CD4-positive, alpha-beta T cell treated with Interleukin-15 for 4 hours (primary cell): ENCODE measurements at regions not wholly inside any gene's neighbourhood (a gene's known extent, or its start where the extent isn't known, plus 50 kb on each side); places are given as distances from the start of the nearest gene placed in this dataset.
"Not testable (repeated sequence)": the region's sequence is repeated elsewhere in the genome, so short reads cannot be mapped to it uniquely, and the experiment has no call there.

Experiments used
- DNase-seq: peaks from one replicate; pipeline ENCODE4 v3.0.0-alpha.2; 2020; ENCODE audit warnings: low spot score

- DNase-seq: no peak
Measured at GRCh38 chr4:116665716-116666115, 419.7 kb downstream of the TRAM1L1 start.

GRCh38 chr4:116664198-116664597, 421.2 kb downstream of the TRAM1L1 start:
- no peak for DNase-seq

GRCh38 chr4:116639070-116639577, 446.3 kb downstream of the TRAM1L1 start:
- no peak for DNase-seq

GRCh38 chr4:116638592-116638991, 446.8 kb downstream of the TRAM1L1 start:
- DNase-seq: no peak

GRCh38 chr4:116636917-116637316, 448.5 kb downstream of the TRAM1L1 start:
- no peak for DNase-seq

GRCh38 chr4:116632269-116632668, 453.1 kb downstream of the TRAM1L1 start:
- no peak for DNase-seq

- DNase-seq: no peak
Measured at GRCh38 chr4:116628598-116628997, 456.8 kb downstream of the TRAM1L1 start.

- no peak for DNase-seq
Measured at GRCh38 chr4:116627545-116627944, 457.8 kb downstream of the TRAM1L1 start.

GRCh38 chr4:116619508-116619907, 465.9 kb downstream of the TRAM1L1 start:
- not testable (repeated sequence) for DNase-seq

GRCh38 chr4:116618638-116619037, 466.7 kb downstream of the TRAM1L1 start:
- DNase-seq: no peak

GRCh38 chr4:116603096-116603495, 482.3 kb downstream of the TRAM1L1 start:
- no peak for DNase-seq

GRCh38 chr4:116599859-116600258, 485.5 kb downstream of the TRAM1L1 start:
- no peak for DNase-seq

- no peak for DNase-seq
Measured at GRCh38 chr4:116598980-116599789, 486.2 kb downstream of the TRAM1L1 start.

GRCh38 chr4:116598155-116598979, 487.0 kb downstream of the TRAM1L1 start:
- no peak for DNase-seq

- no peak for DNase-seq
Measured at GRCh38 chr4:116590648-116591047, 494.7 kb downstream of the TRAM1L1 start.

GRCh38 chr4:116588783-116589182, 496.6 kb downstream of the TRAM1L1 start:
- no peak for DNase-seq

GRCh38 chr4:116585246-116585645, 500.1 kb downstream of the TRAM1L1 start:
- no peak for DNase-seq

- DNase-seq: no peak
Measured at GRCh38 chr4:116577321-116577720, 508.1 kb downstream of the TRAM1L1 start.

- DNase-seq: no peak
Measured at GRCh38 chr4:116573540-116573939, 511.8 kb downstream of the TRAM1L1 start.

- DNase-seq: no peak
Measured at GRCh38 chr4:116561768-116562167, 523.6 kb downstream of the TRAM1L1 start.

- DNase-seq: no peak
Measured at GRCh38 chr4:116551806-116552205, 533.6 kb downstream of the TRAM1L1 start.

- DNase-seq: no peak
Measured at GRCh38 chr4:116547632-116548031, 537.7 kb downstream of the TRAM1L1 start.

- no peak for DNase-seq
Measured at GRCh38 chr4:116546759-116547158, 538.6 kb downstream of the TRAM1L1 start.
